ENCODE measurements at regions not wholly inside any gene's neighbourhood (a gene's known extent, or its start where the extent isn't known, plus 50 kb on each side); places are given as distances from the start of the nearest gene placed in this dataset.

- TF ChIP-seq, protein P1, sequence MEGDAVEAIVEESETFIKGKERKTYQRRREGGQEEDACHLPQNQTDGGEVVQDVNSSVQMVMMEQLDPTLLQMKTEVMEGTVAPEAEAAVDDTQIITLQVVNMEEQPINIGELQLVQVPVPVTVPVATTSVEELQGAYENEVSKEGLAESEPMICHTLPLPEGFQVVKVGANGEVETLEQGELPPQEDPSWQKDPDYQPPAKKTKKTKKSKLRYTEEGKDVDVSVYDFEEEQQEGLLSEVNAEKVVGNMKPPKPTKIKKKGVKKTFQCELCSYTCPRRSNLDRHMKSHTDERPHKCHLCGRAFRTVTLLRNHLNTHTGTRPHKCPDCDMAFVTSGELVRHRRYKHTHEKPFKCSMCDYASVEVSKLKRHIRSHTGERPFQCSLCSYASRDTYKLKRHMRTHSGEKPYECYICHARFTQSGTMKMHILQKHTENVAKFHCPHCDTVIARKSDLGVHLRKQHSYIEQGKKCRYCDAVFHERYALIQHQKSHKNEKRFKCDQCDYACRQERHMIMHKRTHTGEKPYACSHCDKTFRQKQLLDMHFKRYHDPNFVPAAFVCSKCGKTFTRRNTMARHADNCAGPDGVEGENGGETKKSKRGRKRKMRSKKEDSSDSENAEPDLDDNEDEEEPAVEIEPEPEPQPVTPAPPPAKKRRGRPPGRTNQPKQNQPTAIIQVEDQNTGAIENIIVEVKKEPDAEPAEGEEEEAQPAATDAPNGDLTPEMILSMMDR (IDR thresholded peaks at IDR 0.05): no peak
- no peak for TF ChIP-seq POLR2A (IDR thresholded peaks at IDR 0.05)
These were observed 665.8 kb downstream of the PLPP3 start for GRCh38 chr1:55913565-55913964.

Data from lower leg skin (tissue), 3 donors.